ENCODE measurements at regions not wholly inside any gene's neighbourhood (a gene's known extent, or its start where the extent isn't known, plus 50 kb on each side); places are given as distances from the start of the nearest gene placed in this dataset.

DNA sequence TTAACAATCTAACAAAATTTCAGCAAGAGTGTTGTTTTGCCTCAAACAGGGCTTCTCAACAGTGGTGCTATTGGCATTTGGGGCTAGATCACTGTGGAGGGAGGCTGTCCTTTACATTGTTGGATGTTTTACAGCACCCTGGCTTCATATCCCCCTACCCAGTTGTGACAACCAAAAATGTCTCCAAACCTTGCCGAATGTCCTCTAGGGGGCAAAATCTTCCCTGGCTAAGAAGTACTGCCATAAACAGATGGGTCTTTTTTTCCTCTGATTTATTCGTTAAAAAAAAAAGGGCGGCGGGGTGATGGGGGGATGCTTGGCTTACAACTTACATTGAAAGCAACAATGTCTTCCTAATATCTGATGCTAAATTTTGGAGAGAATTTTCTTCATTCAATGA lies 207.6 kb upstream of the CCDC150 start:
- TF ChIP-seq, protein P1, sequence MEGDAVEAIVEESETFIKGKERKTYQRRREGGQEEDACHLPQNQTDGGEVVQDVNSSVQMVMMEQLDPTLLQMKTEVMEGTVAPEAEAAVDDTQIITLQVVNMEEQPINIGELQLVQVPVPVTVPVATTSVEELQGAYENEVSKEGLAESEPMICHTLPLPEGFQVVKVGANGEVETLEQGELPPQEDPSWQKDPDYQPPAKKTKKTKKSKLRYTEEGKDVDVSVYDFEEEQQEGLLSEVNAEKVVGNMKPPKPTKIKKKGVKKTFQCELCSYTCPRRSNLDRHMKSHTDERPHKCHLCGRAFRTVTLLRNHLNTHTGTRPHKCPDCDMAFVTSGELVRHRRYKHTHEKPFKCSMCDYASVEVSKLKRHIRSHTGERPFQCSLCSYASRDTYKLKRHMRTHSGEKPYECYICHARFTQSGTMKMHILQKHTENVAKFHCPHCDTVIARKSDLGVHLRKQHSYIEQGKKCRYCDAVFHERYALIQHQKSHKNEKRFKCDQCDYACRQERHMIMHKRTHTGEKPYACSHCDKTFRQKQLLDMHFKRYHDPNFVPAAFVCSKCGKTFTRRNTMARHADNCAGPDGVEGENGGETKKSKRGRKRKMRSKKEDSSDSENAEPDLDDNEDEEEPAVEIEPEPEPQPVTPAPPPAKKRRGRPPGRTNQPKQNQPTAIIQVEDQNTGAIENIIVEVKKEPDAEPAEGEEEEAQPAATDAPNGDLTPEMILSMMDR (IDR thresholded peaks at IDR 0.05; ENCODE audit: poor library complexity): peak; percentile 42
- TF ChIP-seq EZH2 (IDR thresholded peaks at IDR 0.05; ENCODE audit: borderline replicate concordance): no peak

All from hepatocyte (in vitro differentiated cells).